Embryonic facial prominence (tissue), 1 donor: ENCODE measurements at regions not wholly inside any gene's neighbourhood (a gene's known extent, or its start where the extent isn't known, plus 50 kb on each side); places are given as distances from the start of the nearest gene placed in this dataset.
A peak's percentile ranks its signal among the peaks of the same experiment; 100 is the strongest.

Source experiments
- DNase-seq: peaks from one replicate; pipeline ENCODE4 v3.0.0-alpha.2; 2016; ENCODE audit errors: extremely low spot score

GRCh38 chr5:4630031-4630430 lies 510.1 kb upstream of the ADAMTS16 start:
- no peak for DNase-seq

- no peak for DNase-seq
These were observed 505.8 kb upstream of the ADAMTS16 start for GRCh38 chr5:4634342-4634741.

GRCh38 chr5:4636378-4636777 lies 503.8 kb upstream of the ADAMTS16 start:
- no peak for DNase-seq

- DNase-seq: no peak
These were observed 500.2 kb upstream of the ADAMTS16 start for GRCh38 chr5:4639946-4640345.

GRCh38 chr5:4640795-4641194 lies 499.3 kb upstream of the ADAMTS16 start:
- DNase-seq: no peak

- no peak for DNase-seq
These were observed 497.6 kb upstream of the ADAMTS16 start for GRCh38 chr5:4642525-4642924.

GRCh38 chr5:4643190-4643589 lies 496.9 kb upstream of the ADAMTS16 start:
- DNase-seq: no peak

GRCh38 chr5:4643960-4644359 lies 496.2 kb upstream of the ADAMTS16 start:
- DNase-seq: no peak

DNA sequence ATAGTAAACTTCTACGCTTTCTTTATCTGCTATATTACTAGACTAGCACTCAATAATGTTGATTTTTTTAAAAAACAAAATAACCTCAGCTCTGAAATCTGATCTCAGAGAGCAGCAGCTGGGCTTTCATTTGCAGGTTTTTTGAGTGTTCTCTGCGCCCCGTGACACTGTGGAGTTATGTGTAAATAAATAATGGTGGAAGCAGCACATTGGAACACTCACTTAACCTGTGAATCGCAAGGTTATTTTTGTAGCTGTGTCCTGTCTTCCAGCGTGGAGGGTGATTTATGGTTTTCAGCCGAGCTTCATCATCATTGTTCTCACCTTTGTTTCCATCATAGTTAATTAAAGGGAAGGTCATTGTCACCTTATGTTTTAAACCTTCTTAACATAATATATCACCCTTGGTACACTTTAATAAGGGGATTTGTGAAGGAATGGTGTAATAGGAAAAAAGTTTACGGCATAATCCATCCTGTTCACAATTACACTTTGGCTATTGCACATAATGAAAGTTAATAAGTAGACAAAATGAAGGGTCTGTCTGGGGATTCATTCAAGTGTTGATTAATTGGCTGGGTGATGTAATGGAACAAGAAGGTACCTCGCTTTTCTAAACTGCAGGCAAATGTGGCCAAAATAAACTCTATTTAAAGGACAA lies 493.3 kb upstream of the ADAMTS16 start:
- DNase-seq: no peak

DNA sequence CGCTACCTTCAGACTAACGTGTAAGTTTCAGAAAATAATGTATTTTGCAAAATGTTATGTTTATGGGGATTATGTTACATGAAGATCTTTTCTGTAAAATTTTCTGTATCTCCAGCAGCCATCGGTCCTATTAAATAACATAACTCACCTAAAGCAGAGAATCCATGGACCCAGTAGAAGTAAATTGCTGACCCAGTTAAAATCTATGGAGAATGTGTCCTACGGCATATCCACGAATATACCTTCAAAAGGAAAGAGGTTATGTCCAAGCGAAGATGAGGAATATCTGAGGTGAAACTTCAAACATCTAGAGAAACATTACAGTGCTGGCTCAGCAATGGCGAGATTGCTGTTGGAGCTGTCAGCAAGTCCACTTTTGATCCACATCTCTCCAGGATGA lies 492.2 kb upstream of the ADAMTS16 start:
- no peak for DNase-seq

GRCh38 chr5:4651806-4652565 lies 488.1 kb upstream of the ADAMTS16 start:
- DNase-seq: no peak

- DNase-seq: no peak
These were observed 486.7 kb upstream of the ADAMTS16 start for GRCh38 chr5:4653475-4653874.

DNA sequence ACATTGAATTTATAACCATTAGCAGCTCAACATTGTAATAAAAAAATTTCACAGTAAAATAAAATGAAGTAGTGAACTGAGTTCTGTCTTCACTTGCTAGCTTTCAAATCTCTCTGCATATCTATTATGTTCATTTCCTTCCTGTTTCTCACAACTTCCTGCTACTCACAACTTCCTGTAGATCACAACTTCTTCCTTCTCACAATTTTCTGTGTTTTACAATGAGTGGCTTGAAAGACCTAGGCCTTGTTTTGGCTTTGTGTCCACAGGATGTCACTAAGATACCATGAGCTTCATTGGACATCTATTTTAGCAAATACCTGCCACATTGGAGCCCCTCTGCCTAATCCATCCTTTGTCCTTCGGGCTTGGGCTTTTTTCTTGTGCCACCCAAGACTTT lies 480.3 kb upstream of the ADAMTS16 start:
- DNase-seq: no peak

GRCh38 chr5:4661326-4661725 lies 478.8 kb upstream of the ADAMTS16 start:
- no peak for DNase-seq

- no peak for DNase-seq
These were observed 478.3 kb upstream of the ADAMTS16 start for GRCh38 chr5:4661836-4662235.

DNA sequence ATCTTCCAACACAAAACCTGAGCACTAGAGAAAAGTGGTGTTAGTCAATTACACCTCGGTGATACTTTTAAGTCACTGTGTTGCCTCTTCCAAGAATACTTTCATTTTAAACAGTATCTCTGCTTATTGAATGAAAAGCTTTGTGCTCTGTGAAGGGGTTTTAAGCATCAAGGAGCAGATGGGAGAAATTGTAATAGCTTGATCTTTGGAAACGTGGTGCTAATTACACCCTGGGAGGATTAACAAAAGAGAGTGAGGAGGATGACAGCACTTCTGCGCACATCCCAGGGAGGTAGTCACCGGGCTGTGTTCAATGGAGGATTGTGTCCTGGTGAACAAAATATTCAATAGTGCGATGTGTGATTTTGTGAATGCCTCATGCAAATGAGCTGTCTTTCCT lies 477.4 kb upstream of the ADAMTS16 start:
- DNase-seq: no peak

- DNase-seq: no peak
These were observed 474.2 kb upstream of the ADAMTS16 start for GRCh38 chr5:4665911-4666310.

GRCh38 chr5:4674166-4674565 lies 466.0 kb upstream of the ADAMTS16 start:
- no peak for DNase-seq

DNA sequence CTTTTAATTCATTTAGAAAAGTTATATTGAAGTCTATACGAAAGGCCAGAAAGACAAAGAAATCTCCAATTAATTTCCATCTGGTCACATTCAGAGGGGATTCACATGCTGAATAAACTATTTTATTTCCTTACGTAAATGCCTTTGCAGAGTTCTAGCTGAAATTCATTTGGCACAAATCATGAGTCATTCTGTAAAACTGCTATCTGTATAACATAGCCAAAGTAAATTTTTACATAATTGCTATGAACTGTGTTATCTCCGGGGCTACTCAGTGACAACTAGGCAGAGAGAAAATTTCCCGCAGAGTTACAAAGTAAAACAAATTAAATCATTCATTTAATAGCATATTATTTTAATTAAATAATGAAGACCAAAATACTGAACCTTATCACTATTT lies 463.2 kb upstream of the ADAMTS16 start:
- DNase-seq: no peak

GRCh38 chr5:4684946-4685345 lies 455.2 kb upstream of the ADAMTS16 start:
- no peak for DNase-seq

GRCh38 chr5:4698596-4698995 lies 441.5 kb upstream of the ADAMTS16 start:
- no peak for DNase-seq

DNA sequence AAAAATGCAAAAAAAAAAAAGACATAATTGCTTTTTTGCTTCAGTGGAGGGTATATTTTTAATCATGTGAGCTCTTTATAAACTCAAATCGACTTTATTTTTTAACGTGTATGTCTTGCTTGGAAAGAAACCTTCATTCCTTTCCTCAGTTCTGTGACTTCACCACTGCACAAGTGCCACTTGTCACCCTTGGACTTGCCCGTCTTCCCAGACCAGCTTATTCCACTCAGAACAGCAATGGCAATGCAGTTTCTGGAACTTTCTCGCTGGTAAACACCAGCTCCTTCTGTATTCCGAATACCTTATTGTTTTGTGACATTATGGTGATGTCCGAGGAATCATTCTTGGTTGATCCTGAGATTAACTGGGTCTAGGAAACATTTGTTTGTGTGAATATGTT lies 440.5 kb upstream of the ADAMTS16 start:
- DNase-seq: no peak

DNA sequence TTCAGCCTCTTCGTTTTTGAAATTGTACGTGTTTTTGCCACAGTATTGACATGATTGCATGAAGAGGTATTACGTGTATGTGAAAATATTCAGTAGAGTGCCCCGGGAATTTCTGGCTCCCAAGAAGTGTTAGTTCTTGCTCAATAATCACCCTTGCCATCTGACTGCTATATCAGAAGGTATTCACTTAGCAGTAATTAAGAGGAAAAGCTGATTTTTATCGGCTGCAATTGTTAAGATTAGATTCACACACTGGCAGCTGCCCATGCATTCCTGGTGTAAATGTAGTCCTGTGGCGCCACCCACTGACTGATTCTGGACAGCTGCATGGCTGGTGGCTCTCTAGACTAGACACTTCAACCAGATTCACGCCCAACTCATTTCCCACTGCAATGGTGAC lies 440.1 kb upstream of the ADAMTS16 start:
- DNase-seq: peak; percentile 25

- DNase-seq: no peak
These were observed 439.3 kb upstream of the ADAMTS16 start for GRCh38 chr5:4700871-4701270.
